ENCODE measurements at regions not wholly inside any gene's neighbourhood (a gene's known extent, or its start where the extent isn't known, plus 50 kb on each side); places are given as distances from the start of the nearest gene placed in this dataset.

GRCh38 chr2:220641137-220641536 lies 931.0 kb downstream of the EPHA4 start:
- no peak overlapping the region for H4K8ac ChIP-seq (ENCODE audit: low read depth, low read length)
- no peak overlapping the region for H3K9ac ChIP-seq (ENCODE audit: low read length)
- no peak overlapping the region for H3K4ac ChIP-seq (ENCODE audit: low read depth, low read length)
- WGBS (ENCODE audit: extremely low coverage, insufficient coverage, low lambda C conversion rate), result no CpG with 5 or more reads among the region's 2 CpGs
- no peak overlapping the region for H4K5ac ChIP-seq (ENCODE audit: low read length)
- H3K4me1 ChIP-seq (ENCODE audit: control insufficient read depth, low read depth, low read length), result no peaks in the 10 kb centered on the region
- H3K79me2 ChIP-seq (ENCODE audit: control insufficient read depth, insufficient read depth, low read length), result no peaks in the 10 kb centered on the region
- no peak overlapping the region for H2BK120ac ChIP-seq (ENCODE audit: low read depth, low read length)
- no peak overlapping the region for H3K4me3 ChIP-seq (ENCODE audit: low read length)
- no peak overlapping the region for H2BK5ac ChIP-seq (ENCODE audit: low read length)
- H3K27ac ChIP-seq (ENCODE audit: low read depth, low read length), result no peak overlapping the region
- H3K79me1 ChIP-seq (ENCODE audit: low read length), result no peaks in the 10 kb centered on the region
- no peak overlapping the region for H2AK5ac ChIP-seq (ENCODE audit: low read length)
- H3K27me3 ChIP-seq (ENCODE audit: insufficient read depth, low read length, poor library complexity), result no peaks in the 10 kb centered on the region
- no peak overlapping the region for H3K23ac ChIP-seq (ENCODE audit: low read length)
- no peak overlapping the region for H2BK15ac ChIP-seq (replicated peaks; ENCODE audit: low read depth)
- no peak overlapping the region for H3K18ac ChIP-seq (ENCODE audit: low read length)
- no peak for DNase-seq
- no peak overlapping the region for H3K56ac ChIP-seq (ENCODE audit: low read length)
- no peaks in the 10 kb centered on the region for H3K36me3 ChIP-seq (ENCODE audit: control insufficient read depth, insufficient read depth, low read length)
- no peak overlapping the region for H3K4me2 ChIP-seq (ENCODE audit: low read length)

DNA sequence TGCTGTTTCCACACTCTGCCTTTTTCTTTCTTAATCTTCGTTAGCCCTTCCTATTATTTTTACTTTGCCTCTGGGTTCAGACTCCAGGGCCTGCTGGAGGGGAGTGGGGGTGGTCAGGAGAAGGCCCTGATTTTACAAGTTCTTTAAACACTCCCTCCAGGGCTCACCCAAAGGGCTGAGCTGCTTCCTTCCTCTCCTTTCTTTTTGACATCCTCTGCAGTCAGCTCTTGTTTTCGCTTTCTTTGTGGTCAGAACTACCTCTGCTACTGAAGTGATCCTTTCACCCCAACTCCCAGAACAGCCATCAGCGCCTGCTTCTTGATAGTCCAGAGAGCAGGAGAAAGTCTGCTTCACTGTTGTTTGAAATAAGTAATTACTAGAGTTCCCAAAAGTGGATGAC lies 925.7 kb downstream of the EPHA4 start:
- Histone ChIP-seq H3K36me3 (ENCODE audit: control insufficient read depth, insufficient read depth, low read length) (no peaks in the 10 kb centered on the region), H3K4me2 (ENCODE audit: low read length) (no peak overlapping the region), H3K27ac (ENCODE audit: low read depth, low read length) (no peak overlapping the region), H3K18ac (ENCODE audit: low read length) (no peak overlapping the region), H2AK5ac (ENCODE audit: low read length) (no peak overlapping the region), H4K5ac (ENCODE audit: low read length) (no peak overlapping the region), H2BK15ac (replicated peaks; ENCODE audit: low read depth) (no peak overlapping the region), H3K4me3 (ENCODE audit: low read length) (no peak overlapping the region), H3K23ac (ENCODE audit: low read length) (no peak overlapping the region), H3K79me2 (ENCODE audit: control insufficient read depth, insufficient read depth, low read length) (no peaks in the 10 kb centered on the region), H3K9ac (ENCODE audit: low read length) (no peak overlapping the region), H4K8ac (ENCODE audit: low read depth, low read length) (no peak overlapping the region), H3K4me1 (ENCODE audit: control insufficient read depth, low read depth, low read length) (no peaks in the 10 kb centered on the region), H2BK120ac (ENCODE audit: low read depth, low read length) (no peak overlapping the region), H3K56ac (ENCODE audit: low read length) (no peak overlapping the region), H3K4ac (ENCODE audit: low read depth, low read length) (no peak overlapping the region), H3K27me3 (ENCODE audit: insufficient read depth, low read length, poor library complexity) (no peaks in the 10 kb centered on the region), H2BK5ac (ENCODE audit: low read length) (no peak overlapping the region), H3K79me1 (ENCODE audit: low read length) (no peaks in the 10 kb centered on the region)
- no CpG with 5 or more reads among the region's 3 CpGs for WGBS (ENCODE audit: extremely low coverage, insufficient coverage, low lambda C conversion rate)
- no peak for DNase-seq

- no peaks in the 10 kb centered on the region for H3K79me1 ChIP-seq (ENCODE audit: low read length)
- no CpG with 5 or more reads among the region's 2 CpGs for WGBS (ENCODE audit: extremely low coverage, insufficient coverage, low lambda C conversion rate)
- no peak overlapping the region for H3K9ac ChIP-seq (ENCODE audit: low read length)
Measured at GRCh38 chr2:220648628-220649027, 923.5 kb downstream of the EPHA4 start.

DNA sequence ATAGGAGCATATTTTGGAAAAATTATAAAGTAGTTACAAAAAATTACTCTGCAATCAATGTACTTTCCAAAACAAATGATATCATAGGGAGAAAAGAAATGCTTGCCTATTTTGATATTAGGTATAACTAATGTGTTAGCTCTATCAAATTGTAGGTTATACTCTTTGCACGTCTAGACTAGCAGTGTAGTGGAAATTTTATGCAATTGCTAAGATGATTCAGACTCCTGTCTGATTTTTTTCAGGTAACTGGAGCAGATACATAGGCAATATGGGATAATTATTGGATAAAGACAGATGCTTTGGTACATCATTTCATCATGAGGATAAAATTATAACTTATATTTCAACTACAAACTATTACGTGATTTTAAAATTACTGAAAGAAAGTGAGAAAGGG lies 918.3 kb downstream of the EPHA4 start:
- Histone ChIP-seq H3K4me3 (ENCODE audit: low read length) (no peak overlapping the region), H3K79me1 (ENCODE audit: low read length) (no peaks in the 10 kb centered on the region), H2BK120ac (ENCODE audit: low read depth, low read length) (no peak overlapping the region), H2BK5ac (ENCODE audit: low read length) (no peak overlapping the region), H3K18ac (ENCODE audit: low read length) (no peak overlapping the region), H3K4me1 (ENCODE audit: control insufficient read depth, low read depth, low read length) (no peaks in the 10 kb centered on the region), H3K27me3 (ENCODE audit: insufficient read depth, low read length, poor library complexity) (no peaks in the 10 kb centered on the region), H3K56ac (ENCODE audit: low read length) (no peak overlapping the region), H3K27ac (ENCODE audit: low read depth, low read length) (no peak overlapping the region), H4K5ac (ENCODE audit: low read length) (no peak overlapping the region), H3K4ac (ENCODE audit: low read depth, low read length) (no peak overlapping the region), H4K8ac (ENCODE audit: low read depth, low read length) (no peak overlapping the region), H3K4me2 (ENCODE audit: low read length) (no peak overlapping the region), H3K79me2 (ENCODE audit: control insufficient read depth, insufficient read depth, low read length) (no peaks in the 10 kb centered on the region), H3K36me3 (ENCODE audit: control insufficient read depth, insufficient read depth, low read length) (no peaks in the 10 kb centered on the region), H3K9ac (ENCODE audit: low read length) (no peak overlapping the region), H2AK5ac (ENCODE audit: low read length) (no peak overlapping the region), H2BK15ac (replicated peaks; ENCODE audit: low read depth) (no peak overlapping the region), H3K23ac (ENCODE audit: low read length) (no peak overlapping the region)
- WGBS (ENCODE audit: extremely low coverage, insufficient coverage, low lambda C conversion rate), result 100% methylated on average over 1 of the region's 2 CpGs
- no peak for DNase-seq

More at GRCh38 chr2:220648628-220649027, 923.5 kb downstream of the EPHA4 start:
- no peak overlapping the region for H2BK120ac ChIP-seq (ENCODE audit: low read depth, low read length)
- H4K5ac ChIP-seq (ENCODE audit: low read length), result no peak overlapping the region
- no peak overlapping the region for H3K56ac ChIP-seq (ENCODE audit: low read length)
- H3K27ac ChIP-seq (ENCODE audit: low read depth, low read length), result no peak overlapping the region
- no peak overlapping the region for H2BK5ac ChIP-seq (ENCODE audit: low read length)
- DNase-seq, result no peak
- H4K8ac ChIP-seq (ENCODE audit: low read depth, low read length), result no peak overlapping the region
- H3K4me2 ChIP-seq (ENCODE audit: low read length), result no peak overlapping the region
- H3K4me3 ChIP-seq (ENCODE audit: low read length), result no peak overlapping the region
- H3K27me3 ChIP-seq (ENCODE audit: insufficient read depth, low read length, poor library complexity), result no peaks in the 10 kb centered on the region
- no peak overlapping the region for H2BK15ac ChIP-seq (replicated peaks; ENCODE audit: low read depth)
- H2AK5ac ChIP-seq (ENCODE audit: low read length), result no peak overlapping the region
- no peak overlapping the region for H3K18ac ChIP-seq (ENCODE audit: low read length)
- H3K4me1 ChIP-seq (ENCODE audit: control insufficient read depth, low read depth, low read length), result no peaks in the 10 kb centered on the region
- no peak overlapping the region for H3K4ac ChIP-seq (ENCODE audit: low read depth, low read length)
- H3K79me2 ChIP-seq (ENCODE audit: control insufficient read depth, insufficient read depth, low read length), result no peaks in the 10 kb centered on the region
- H3K36me3 ChIP-seq (ENCODE audit: control insufficient read depth, insufficient read depth, low read length), result no peaks in the 10 kb centered on the region
- H3K23ac ChIP-seq (ENCODE audit: low read length), result no peak overlapping the region

GRCh38 chr2:220654322-220654721 lies 917.8 kb downstream of the EPHA4 start:
- Histone ChIP-seq H4K8ac (ENCODE audit: low read depth, low read length) (no peak overlapping the region), H3K79me2 (ENCODE audit: control insufficient read depth, insufficient read depth, low read length) (no peaks in the 10 kb centered on the region), H3K18ac (ENCODE audit: low read length) (no peak overlapping the region), H3K79me1 (ENCODE audit: low read length) (no peaks in the 10 kb centered on the region), H2AK5ac (ENCODE audit: low read length) (no peak overlapping the region), H3K4me1 (ENCODE audit: control insufficient read depth, low read depth, low read length) (no peaks in the 10 kb centered on the region), H2BK5ac (ENCODE audit: low read length) (no peak overlapping the region), H3K27ac (ENCODE audit: low read depth, low read length) (no peak overlapping the region), H2BK15ac (replicated peaks; ENCODE audit: low read depth) (no peak overlapping the region), H3K4me3 (ENCODE audit: low read length) (no peak overlapping the region), H4K5ac (ENCODE audit: low read length) (no peak overlapping the region), H3K56ac (ENCODE audit: low read length) (no peak overlapping the region), H3K4ac (ENCODE audit: low read depth, low read length) (no peak overlapping the region), H3K36me3 (ENCODE audit: control insufficient read depth, insufficient read depth, low read length) (no peaks in the 10 kb centered on the region), H3K4me2 (ENCODE audit: low read length) (no peak overlapping the region), H2BK120ac (ENCODE audit: low read depth, low read length) (no peak overlapping the region), H3K23ac (ENCODE audit: low read length) (no peak overlapping the region), H3K9ac (ENCODE audit: low read length) (no peak overlapping the region), H3K27me3 (ENCODE audit: insufficient read depth, low read length, poor library complexity) (no peaks in the 10 kb centered on the region)
- 100% methylated on average over 2 of the region's 3 CpGs for WGBS (ENCODE audit: extremely low coverage, insufficient coverage, low lambda C conversion rate)
- no peak for DNase-seq

GRCh38 chr2:220660277-220661145 lies 911.6 kb downstream of the EPHA4 start:
- Histone ChIP-seq H3K4ac (ENCODE audit: low read depth, low read length) (no peak overlapping the region), H2BK120ac (ENCODE audit: low read depth, low read length) (no peak overlapping the region), H3K56ac (ENCODE audit: low read length) (no peak overlapping the region), H3K36me3 (ENCODE audit: control insufficient read depth, insufficient read depth, low read length) (no peaks in the 10 kb centered on the region), H2BK5ac (ENCODE audit: low read length) (no peak overlapping the region), H3K27ac (ENCODE audit: low read depth, low read length) (no peak overlapping the region), H3K9ac (ENCODE audit: low read length) (no peak overlapping the region), H4K8ac (ENCODE audit: low read depth, low read length) (no peak overlapping the region), H3K79me2 (ENCODE audit: control insufficient read depth, insufficient read depth, low read length) (no peaks in the 10 kb centered on the region), H3K4me3 (ENCODE audit: low read length) (no peak overlapping the region), H3K18ac (ENCODE audit: low read length) (no peak overlapping the region), H3K4me1 (ENCODE audit: control insufficient read depth, low read depth, low read length) (no peaks in the 10 kb centered on the region), H2BK15ac (replicated peaks; ENCODE audit: low read depth) (no peak overlapping the region), H4K5ac (ENCODE audit: low read length) (no peak overlapping the region), H3K23ac (ENCODE audit: low read length) (no peak overlapping the region), H2AK5ac (ENCODE audit: low read length) (no peak overlapping the region), H3K79me1 (ENCODE audit: low read length) (no peaks in the 10 kb centered on the region), H3K27me3 (ENCODE audit: insufficient read depth, low read length, poor library complexity) (no peaks in the 10 kb centered on the region), H3K4me2 (ENCODE audit: low read length) (no peak overlapping the region)
- no peak for DNase-seq
- WGBS (ENCODE audit: extremely low coverage, insufficient coverage, low lambda C conversion rate), result no CpG with 5 or more reads among the region's 4 CpGs

All from mesendoderm (in vitro differentiated cells).